Mesenchymal stem cell (in vitro differentiated cells and primary cell): ENCODE measurements at regions not wholly inside any gene's neighbourhood (a gene's known extent, or its start where the extent isn't known, plus 50 kb on each side); places are given as distances from the start of the nearest gene placed in this dataset.
A peak's percentile ranks its signal among the peaks of the same experiment; 100 is the strongest.

Source experiments
- DNase-seq: peaks from one replicate; pipeline ENCODE4 v3.0.0-alpha.2; 2013
- H2AFZ ChIP-seq: one replicate; pipeline ENCODE4 v1.6.1; 2013; ENCODE audit warnings: low read depth, mild to moderate bottlenecking, control low read depth, inconsistent platforms, low read length, moderate library complexity
- H2AK5ac ChIP-seq: 2 replicates; pipeline ENCODE4 v1.6.1; 2013; ENCODE audit warnings: low read length, moderate library complexity, mild to moderate bottlenecking, inconsistent platforms; ENCODE audit not compliant: severe bottlenecking
- H2BK120ac ChIP-seq: one replicate; pipeline ENCODE4 v1.6.1; 2013; ENCODE audit warnings: low read depth, mild to moderate bottlenecking, inconsistent platforms, low read length, moderate library complexity
- H2BK12ac ChIP-seq, 2 experiments: one replicate each; pipeline ENCODE4 v1.6.1; 2013; ENCODE audit warnings: inconsistent platforms in 2 of 2, low read length in 2 of 2, mild to moderate bottlenecking in 2 of 2, moderate library complexity in 2 of 2, control low read depth in 1 of 2
- H2BK15ac ChIP-seq: one replicate; pipeline ENCODE4 v1.6.1; 2013; ENCODE audit warnings: mild to moderate bottlenecking, low read depth, inconsistent platforms; ENCODE audit not compliant: poor library complexity, severe bottlenecking
- H2BK5ac ChIP-seq: 2 replicates; pipeline ENCODE4 v1.6.1; 2013; ENCODE audit warnings: low read depth, mild to moderate bottlenecking, low read length, control low read depth, inconsistent platforms; ENCODE audit not compliant: poor library complexity, severe bottlenecking
- H3K14ac ChIP-seq, 2 experiments: one replicate each; pipeline ENCODE4 v1.6.1; 2013; ENCODE audit warnings: inconsistent platforms in 2 of 2, low read length in 2 of 2, control low read depth in 1 of 2, mild to moderate bottlenecking in 1 of 2, moderate library complexity in 1 of 2
- H3K18ac ChIP-seq, 2 experiments: one replicate each; pipeline ENCODE4 v1.6.1; 2013; ENCODE audit warnings: inconsistent platforms in 2 of 2, low read length in 2 of 2, control low read depth in 1 of 2, low read depth in 1 of 2, mild to moderate bottlenecking in 1 of 2
- H3K23ac ChIP-seq, 2 experiments: one replicate each; pipeline ENCODE4 v1.6.1; 2013; ENCODE audit warnings: inconsistent platforms in 2 of 2, low read length in 2 of 2, mild to moderate bottlenecking in 2 of 2, moderate library complexity in 2 of 2, control low read depth in 1 of 2
- H3K27ac ChIP-seq: 2 replicates; pipeline ENCODE4 v1.5.1; 2013; ENCODE audit warnings: mild to moderate bottlenecking, moderate library complexity, low read length, control low read depth, inconsistent platforms; ENCODE audit not compliant: poor library complexity, severe bottlenecking
- H3K27me3 ChIP-seq, 2 experiments: 2 replicates each; pipeline versions ENCODE4 v1.6.1 to v1.7.0; 2013; ENCODE audit warnings: low read length in 2 of 2, mild to moderate bottlenecking in 2 of 2, moderate library complexity in 2 of 2, control low read depth in 1 of 2, inconsistent platforms in 1 of 2; ENCODE audit not compliant: control insufficient read depth in 1 of 2, insufficient read depth in 1 of 2
- H3K36me3 ChIP-seq, 2 experiments: 2 replicates each; pipeline versions ENCODE4 v1.6.1 to v1.7.0; 2013; ENCODE audit warnings: low read length in 2 of 2, control low read depth in 1 of 2, inconsistent platforms in 1 of 2, low read depth in 1 of 2, mild to moderate bottlenecking in 1 of 2; ENCODE audit not compliant: insufficient read depth in 2 of 2, control insufficient read depth in 1 of 2
- H3K4ac ChIP-seq, 2 experiments: one replicate each; pipeline ENCODE4 v1.6.1; 2013; ENCODE audit warnings: inconsistent platforms in 2 of 2, low read length in 2 of 2, mild to moderate bottlenecking in 2 of 2, moderate library complexity in 2 of 2, control low read depth in 1 of 2, low read depth in 1 of 2
- H3K4me1 ChIP-seq: 2 replicates; pipeline ENCODE4 v1.6.1; 2013; ENCODE audit warnings: low read depth, low read length, control low read depth; ENCODE audit not compliant: control insufficient read depth, insufficient read depth
- H3K4me2 ChIP-seq: 2 replicates; pipeline ENCODE4 v1.6.1; 2013; ENCODE audit warnings: low read length, mild to moderate bottlenecking, inconsistent platforms; ENCODE audit not compliant: poor library complexity, severe bottlenecking
- H3K4me3 ChIP-seq, 2 experiments: 2 replicates each; pipeline versions ENCODE4 v1.5.1 to v1.7.0; 2013; ENCODE audit warnings: low read length in 2 of 2, mild to moderate bottlenecking in 2 of 2, control low read depth in 1 of 2, low read depth in 1 of 2; ENCODE audit not compliant: insufficient read depth in 1 of 2
- H3K79me1 ChIP-seq: replicated peaks from 2 replicates; pipeline ENCODE4 v1.6.1; 2013; ENCODE audit warnings: mild to moderate bottlenecking, control low read depth, low read length, inconsistent platforms; ENCODE audit not compliant: poor library complexity, severe bottlenecking
- H3K9ac ChIP-seq: 2 replicates; pipeline ENCODE4 v1.7.0; 2013; ENCODE audit warnings: mild to moderate bottlenecking, low read length, moderate library complexity
- H3K9me3 ChIP-seq: 2 replicates; pipeline ENCODE4 v1.7.0; 2013; ENCODE audit warnings: mild to moderate bottlenecking, low read length; ENCODE audit not compliant: control insufficient read depth
- H4K8ac ChIP-seq: one replicate; pipeline ENCODE4 v1.6.1; 2013; ENCODE audit warnings: inconsistent platforms, mild to moderate bottlenecking, low read length, moderate library complexity
- H4K91ac ChIP-seq: one replicate; pipeline ENCODE4 v1.6.1; 2013; ENCODE audit warnings: mild to moderate bottlenecking, low read length, inconsistent platforms
- WGBS: methylation state at CpG from one replicate; pipeline ENCODE4 v1.1.7; 2013; ENCODE audit warnings: mixed read lengths; 5-methylcytosine and 5-hydroxymethylcytosine counted together

GRCh38 chr1:170225781-170226530 is 80.2 kb downstream of the NTMT2 start:
- H2AK5ac ChIP-seq = no peak overlapping the region
- no peaks in the 10 kb centered on the region for H3K79me1 ChIP-seq
- H3K14ac ChIP-seq = no peak overlapping the region
- no peak overlapping the region for H2BK15ac ChIP-seq
- H3K4ac ChIP-seq = no peak overlapping the region
- H3K4me3 ChIP-seq = no peak overlapping the region
- H3K36me3 ChIP-seq = no peaks in the 10 kb centered on the region
- H4K91ac ChIP-seq = no peak overlapping the region
- peak overlapping the region; percentile 56 for H3K9ac ChIP-seq
- no peak overlapping the region for H3K23ac ChIP-seq
- H2AFZ ChIP-seq = no peak overlapping the region
- no peaks in the 10 kb centered on the region for H3K27me3 ChIP-seq
- no peak overlapping the region for H3K27ac ChIP-seq
- WGBS = 95% methylated on average over 2 of the region's 2 CpGs
- H3K4me1 ChIP-seq = no peaks in the 10 kb centered on the region
- H2BK5ac ChIP-seq = no peak overlapping the region
- H4K8ac ChIP-seq = no peak overlapping the region
- H3K4me2 ChIP-seq = no peak overlapping the region
- no peak for DNase-seq
- H2BK12ac ChIP-seq = no peak overlapping the region
- no peak overlapping the region for H2BK120ac ChIP-seq
- H3K9me3 ChIP-seq = no peaks in the 10 kb centered on the region
- no peak overlapping the region for H3K18ac ChIP-seq

DNA sequence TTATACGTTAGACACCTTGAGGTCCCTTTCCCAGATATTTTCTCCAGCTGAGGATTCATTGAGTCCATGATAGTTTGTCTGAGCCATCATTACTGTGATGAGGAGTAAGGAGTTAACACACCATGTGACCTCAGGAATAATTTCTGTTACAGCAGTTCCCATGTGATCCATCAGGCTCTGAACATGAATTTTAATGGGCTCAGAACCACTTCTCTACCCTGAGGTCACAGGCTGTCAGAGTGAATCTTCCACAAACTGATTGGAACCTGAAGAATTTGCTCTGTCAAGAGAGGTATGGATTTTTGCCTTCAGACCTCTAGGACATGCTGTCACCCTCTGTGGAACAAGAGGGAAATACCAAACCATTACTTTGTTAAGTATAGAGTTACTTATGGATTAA is 81.0 kb downstream of the NTMT2 start:
- no peak overlapping the region for H2AK5ac ChIP-seq
- no peak overlapping the region for H2BK15ac ChIP-seq
- H3K14ac ChIP-seq = no peak overlapping the region
- H3K18ac ChIP-seq = no peak overlapping the region
- H3K36me3 ChIP-seq = no peaks in the 10 kb centered on the region
- no peak for DNase-seq
- WGBS = no CpG with 5 or more reads among the region's 1 CpG
- H3K9ac ChIP-seq = no peak overlapping the region
- no peak overlapping the region for H3K4me3 ChIP-seq
- H3K79me1 ChIP-seq = no peaks in the 10 kb centered on the region
- H3K27ac ChIP-seq = no peak overlapping the region
- no peak overlapping the region for H3K4ac ChIP-seq
- H3K4me2 ChIP-seq = no peak overlapping the region
- no peaks in the 10 kb centered on the region for H3K27me3 ChIP-seq
- H4K8ac ChIP-seq = no peak overlapping the region
- no peaks in the 10 kb centered on the region for H3K9me3 ChIP-seq
- no peak overlapping the region for H3K23ac ChIP-seq
- H2BK5ac ChIP-seq = no peak overlapping the region
- H3K4me1 ChIP-seq = no peaks in the 10 kb centered on the region
- H2BK120ac ChIP-seq = no peak overlapping the region
- no peak overlapping the region for H4K91ac ChIP-seq
- no peak overlapping the region for H2AFZ ChIP-seq
- no peak overlapping the region for H2BK12ac ChIP-seq

DNA sequence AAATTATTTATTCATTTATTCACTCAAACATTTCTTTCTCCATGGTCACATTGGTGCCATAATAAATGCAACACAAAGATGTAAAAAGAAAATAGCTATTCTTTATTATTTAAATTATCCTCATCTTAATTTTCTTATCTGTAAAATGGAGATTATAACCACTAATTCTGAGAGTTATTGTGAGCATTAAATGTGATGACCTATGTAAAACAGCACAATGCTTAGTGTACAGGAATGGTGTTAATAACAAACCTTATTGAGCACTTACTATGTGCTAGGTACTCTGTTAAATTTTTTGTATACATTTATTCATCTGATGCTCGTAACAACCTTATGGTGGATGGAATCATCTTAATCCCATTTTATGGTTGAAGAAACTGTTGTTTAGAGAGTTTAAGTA is 84.6 kb downstream of the NTMT2 start:
- Histone ChIP-seq H3K4me1 (no peaks in the 10 kb centered on the region), H2AFZ (no peak overlapping the region), H2BK12ac (no peak overlapping the region), H2BK120ac (no peak overlapping the region), H4K91ac (no peak overlapping the region), H2BK15ac (no peak overlapping the region), H4K8ac (no peak overlapping the region), H3K18ac (no peak overlapping the region), H3K27ac (no peak overlapping the region), H3K79me1 (no peaks in the 10 kb centered on the region), H3K27me3 (no peaks in the 10 kb centered on the region), H2BK5ac (no peak overlapping the region), H3K9me3 (no peaks in the 10 kb centered on the region), H3K23ac (no peak overlapping the region), H3K9ac (no peak overlapping the region), H3K4ac (no peak overlapping the region), H3K4me3 (no peak overlapping the region), H3K14ac (no peak overlapping the region), H3K4me2 (no peak overlapping the region), H3K36me3 (no peaks in the 10 kb centered on the region), H2AK5ac (no peak overlapping the region)
- no peak for DNase-seq
- WGBS = 78% methylated on average over 1 of the region's 1 CpG

DNA sequence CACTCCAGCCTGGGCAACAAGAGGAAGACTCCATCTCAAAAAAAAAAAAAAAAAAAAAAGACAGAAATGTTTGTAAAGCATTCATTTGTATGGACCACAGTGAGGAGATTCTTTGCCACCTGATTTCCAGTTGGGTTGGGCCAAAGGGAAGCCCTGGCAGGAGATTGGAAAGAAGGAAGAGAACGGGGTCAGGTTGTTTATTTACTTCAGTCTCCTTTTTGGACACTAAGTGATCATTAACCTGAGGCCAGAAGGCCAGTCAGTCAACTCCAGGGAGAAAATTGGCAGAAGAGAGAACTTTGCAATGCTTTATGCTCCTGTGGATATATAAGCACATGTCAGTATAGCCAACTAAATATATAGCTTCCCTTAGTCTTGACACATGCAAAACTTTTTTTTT is 85.9 kb downstream of the NTMT2 start:
- Histone ChIP-seq H3K36me3 (no peaks in the 10 kb centered on the region), H2BK5ac (no peak overlapping the region), H3K27ac (no peak overlapping the region), H3K18ac (no peak overlapping the region), H3K23ac (no peak overlapping the region), H3K4me3 (no peak overlapping the region), H2AFZ (no peak overlapping the region), H3K4ac (no peak overlapping the region), H3K4me2 (no peak overlapping the region), H2BK15ac (no peak overlapping the region), H3K9me3 (no peaks in the 10 kb centered on the region), H2AK5ac (no peak overlapping the region), H3K9ac (no peak overlapping the region), H2BK120ac (no peak overlapping the region), H3K79me1 (no peaks in the 10 kb centered on the region), H4K8ac (no peak overlapping the region), H3K14ac (no peak overlapping the region), H3K4me1 (no peaks in the 10 kb centered on the region), H3K27me3 (no peaks in the 10 kb centered on the region), H4K91ac (no peak overlapping the region), H2BK12ac (no peak overlapping the region)
- WGBS = 83% methylated on average over 1 of the region's 1 CpG
- DNase-seq = no peak
